PC-3 (cell line): ENCODE measurements at regions not wholly inside any gene's neighbourhood (a gene's known extent, or its start where the extent isn't known, plus 50 kb on each side); places are given as distances from the start of the nearest gene placed in this dataset.

ENCODE experiments used
- CTCF ChIP-seq: fragments of 300-600 bp; sonication (generic); conservative IDR thresholded peaks from 2 replicates; pipeline ENCODE4 v1.5.1; 2017; ENCODE audit warnings: antibody characterized with exemption, low read depth, mild to moderate bottlenecking, low read length
- EZH2 ChIP-seq: fragments of 300-600 bp; sonication (generic); IDR thresholded peaks from one replicate; pipeline ENCODE4 v1.6.1; 2017; ENCODE audit warnings: antibody characterized with exemption, mild to moderate bottlenecking, low read length; ENCODE audit not compliant: unreplicated experiment

- TF ChIP-seq CTCF = no peak
- TF ChIP-seq EZH2 = no peak
These were observed 244.7 kb downstream of the SLC7A11 start for GRCh38 chr4:137997496-137997895.
